Astrocyte of the spinal cord (primary cell): ENCODE measurements at regions not wholly inside any gene's neighbourhood (a gene's known extent, or its start where the extent isn't known, plus 50 kb on each side); places are given as distances from the start of the nearest gene placed in this dataset.

Source experiments
- DNase-seq: peaks from one replicate; pipeline ENCODE4 v3.0.0; 2011; ENCODE audit warnings: low read depth, low spot score
- H3K4me3 ChIP-seq: 2 replicates; pipeline ENCODE4 v1.5.1; 2011; ENCODE audit warnings: low read depth, mild to moderate bottlenecking, low read length, moderate library complexity
- in situ Hi-C: cut with HindIII; loops from 2 replicates; pipeline ENCODE4 v1.10.0; 2017; ENCODE audit warnings: low sequenced_read_pairs
- TF ChIP-seq, protein P1 (sequence below): IDR thresholded peaks from 2 replicates; pipeline ENCODE4 v1.5.1; 2012; ENCODE audit warnings: low read depth, mild to moderate bottlenecking, low read length, inconsistent platforms

DNA sequence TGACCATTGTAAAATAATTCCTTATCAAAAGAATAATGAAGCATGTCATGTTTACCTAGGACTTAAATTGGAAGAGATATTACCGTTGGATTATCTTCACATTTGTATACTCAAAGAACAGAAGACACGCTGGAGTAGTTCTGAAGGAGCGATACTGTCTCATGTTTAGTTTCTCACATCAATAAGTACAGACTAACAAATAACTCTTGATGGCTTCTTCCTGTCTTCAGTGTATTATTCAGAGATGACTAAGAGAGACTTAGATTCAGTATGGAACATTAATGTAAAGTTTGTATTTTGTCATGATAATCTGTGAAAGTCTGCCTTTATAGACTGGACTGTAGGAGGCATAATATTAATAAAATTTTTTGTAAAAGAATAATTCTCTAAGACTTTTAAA is 72.7 kb downstream of the SPRY1 start:
- H3K4me3 ChIP-seq, result no peak overlapping the region
- in situ Hi-C loops, result no loop called here
- DNase-seq, result no peak
- TF ChIP-seq, protein P1, sequence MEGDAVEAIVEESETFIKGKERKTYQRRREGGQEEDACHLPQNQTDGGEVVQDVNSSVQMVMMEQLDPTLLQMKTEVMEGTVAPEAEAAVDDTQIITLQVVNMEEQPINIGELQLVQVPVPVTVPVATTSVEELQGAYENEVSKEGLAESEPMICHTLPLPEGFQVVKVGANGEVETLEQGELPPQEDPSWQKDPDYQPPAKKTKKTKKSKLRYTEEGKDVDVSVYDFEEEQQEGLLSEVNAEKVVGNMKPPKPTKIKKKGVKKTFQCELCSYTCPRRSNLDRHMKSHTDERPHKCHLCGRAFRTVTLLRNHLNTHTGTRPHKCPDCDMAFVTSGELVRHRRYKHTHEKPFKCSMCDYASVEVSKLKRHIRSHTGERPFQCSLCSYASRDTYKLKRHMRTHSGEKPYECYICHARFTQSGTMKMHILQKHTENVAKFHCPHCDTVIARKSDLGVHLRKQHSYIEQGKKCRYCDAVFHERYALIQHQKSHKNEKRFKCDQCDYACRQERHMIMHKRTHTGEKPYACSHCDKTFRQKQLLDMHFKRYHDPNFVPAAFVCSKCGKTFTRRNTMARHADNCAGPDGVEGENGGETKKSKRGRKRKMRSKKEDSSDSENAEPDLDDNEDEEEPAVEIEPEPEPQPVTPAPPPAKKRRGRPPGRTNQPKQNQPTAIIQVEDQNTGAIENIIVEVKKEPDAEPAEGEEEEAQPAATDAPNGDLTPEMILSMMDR, result no peak

DNA sequence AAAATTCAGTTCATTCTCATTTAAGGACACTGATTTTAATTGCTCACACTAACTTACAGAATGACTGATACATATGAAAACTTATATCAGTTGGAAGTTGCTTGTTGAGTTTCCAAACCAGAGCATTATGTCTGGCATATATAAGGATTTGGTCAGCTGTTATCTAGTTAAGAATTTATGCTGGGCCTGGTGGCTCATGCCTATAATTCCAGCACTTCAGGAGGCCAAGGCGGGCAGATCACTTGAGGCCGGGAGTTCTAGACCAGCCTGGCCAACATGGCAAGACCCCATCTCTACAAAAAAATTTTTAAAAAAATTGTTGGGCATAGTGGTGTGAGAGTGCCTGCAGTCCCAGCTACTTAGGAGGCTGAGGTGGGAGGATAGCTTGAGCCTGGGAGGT is 73.1 kb downstream of the SPRY1 start:
- TF ChIP-seq, protein P1, result no peak
- in situ Hi-C loops, result no loop called here
- H3K4me3 ChIP-seq, result no peak overlapping the region
- no peak for DNase-seq

DNA sequence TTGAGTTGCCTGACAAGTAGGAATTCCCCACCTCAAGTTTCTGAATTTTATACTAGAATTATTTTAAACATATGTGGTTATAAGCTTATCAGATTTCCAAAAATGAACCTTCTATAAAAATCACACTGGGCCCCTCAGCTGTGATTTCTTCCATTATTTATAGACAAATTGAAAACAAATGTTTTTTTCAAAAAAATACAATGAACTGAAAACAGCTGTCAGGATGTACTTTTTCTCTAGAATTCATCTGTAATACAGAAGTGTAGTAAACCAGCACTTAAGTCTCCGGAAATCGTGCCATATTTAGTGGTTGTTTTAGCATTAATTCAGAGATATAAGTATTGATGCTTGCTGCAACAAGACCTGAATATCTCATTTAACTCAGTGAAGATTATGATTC is 74.0 kb downstream of the SPRY1 start:
- DNase-seq, result no peak
- H3K4me3 ChIP-seq, result no peak overlapping the region
- in situ Hi-C loops, result no loop called here
- TF ChIP-seq, protein P1, result no peak

DNA sequence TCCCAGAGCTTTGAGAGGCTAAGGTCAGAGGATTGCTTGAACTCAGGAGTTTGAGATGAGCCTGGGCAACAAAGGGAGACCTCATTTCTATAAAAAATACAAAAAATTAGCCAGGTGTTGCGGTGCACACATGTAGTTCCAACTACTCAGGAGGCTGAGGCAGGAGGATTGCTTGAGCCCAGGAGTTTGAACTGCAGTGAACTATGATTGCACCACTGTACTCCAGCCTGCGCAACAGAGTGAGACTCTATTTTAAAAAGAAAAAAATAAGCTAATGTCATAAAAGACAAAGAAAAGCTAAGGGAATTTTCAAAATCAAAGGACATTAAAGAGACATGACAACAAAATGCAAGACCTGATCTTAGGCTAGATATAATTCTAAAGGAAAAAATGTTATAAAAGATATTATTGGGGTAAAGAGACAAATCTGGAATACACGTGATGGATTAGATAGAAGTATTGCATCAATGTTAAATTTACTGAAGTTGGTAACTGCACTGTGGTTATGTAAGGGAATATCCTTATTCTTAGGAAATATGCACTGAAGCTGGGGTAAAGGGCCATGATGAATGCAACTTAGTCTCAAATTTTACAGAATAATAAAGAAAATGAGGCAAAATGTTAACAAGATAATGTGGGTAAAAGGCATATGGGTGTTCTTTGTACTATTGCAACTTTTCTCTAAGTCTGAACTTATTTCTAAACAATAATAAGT is 75.2 kb downstream of the SPRY1 start:
- no peak overlapping the region for H3K4me3 ChIP-seq
- no peak for DNase-seq
- in situ Hi-C loops, result no loop called here
- TF ChIP-seq, protein P1, result no peak

DNA sequence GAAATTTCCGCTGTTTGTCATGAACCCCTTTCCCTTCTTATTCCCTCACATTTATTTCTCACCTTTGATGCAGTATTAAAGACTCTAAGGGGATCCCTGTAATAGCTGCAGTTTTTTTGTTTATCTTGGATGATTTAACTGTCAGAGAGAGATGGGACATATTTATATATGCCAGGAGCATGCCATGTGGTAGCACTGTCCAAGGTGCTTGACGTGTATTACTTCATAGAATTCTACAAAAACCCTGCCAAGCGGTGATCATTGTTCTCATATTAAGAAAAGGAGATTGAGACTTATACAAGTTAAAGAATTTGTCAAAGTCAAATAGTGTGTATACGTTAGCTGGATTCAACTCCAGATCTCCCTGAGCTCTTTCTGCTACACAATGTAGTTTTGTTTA is 78.2 kb downstream of the SPRY1 start:
- TF ChIP-seq, protein P1, result no peak
- no peak overlapping the region for H3K4me3 ChIP-seq
- in situ Hi-C loops, result no loop called here
- DNase-seq, result no peak

DNA sequence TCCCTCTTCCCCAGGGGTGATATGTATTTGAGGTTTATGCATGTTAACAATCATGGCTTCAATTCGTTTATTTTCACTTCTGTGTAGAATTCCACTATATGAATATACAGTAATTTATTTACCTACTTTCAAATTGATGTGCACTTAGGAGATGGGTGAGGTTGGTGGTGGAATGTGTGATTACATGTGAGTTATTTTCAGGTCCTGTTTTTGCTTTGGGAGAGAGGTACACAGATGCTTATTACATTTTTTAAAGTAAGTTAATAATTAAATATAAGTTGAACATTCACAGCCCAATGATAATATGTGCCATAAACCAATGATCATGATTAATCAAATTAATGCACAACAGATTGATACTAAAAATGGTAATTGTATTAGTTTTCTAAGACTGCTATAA is 79.5 kb downstream of the SPRY1 start:
- TF ChIP-seq, protein P1, result no peak
- no peak for DNase-seq
- in situ Hi-C loops, result no loop called here
- no peak overlapping the region for H3K4me3 ChIP-seq
